Pancreas (tissue), 10 donors: ENCODE measurements at regions not wholly inside any gene's neighbourhood (a gene's known extent, or its start where the extent isn't known, plus 50 kb on each side); places are given as distances from the start of the nearest gene placed in this dataset.

Experiments used
- ATAC-seq, 4 donors: fragments of 200-7000 bp; cut with Tn5 transposase; one replicate each; pipeline versions ENCODE4 v1.8.0 to v1.9.1; 2020; ENCODE audit warnings: mild to moderate bottlenecking in 4 of 4, moderate library complexity in 4 of 4
- DNase-seq, 6 donors: peaks; one replicate each; pipeline ENCODE4 v3.0.0-alpha.2; 2020
- FAIRE-seq: peaks from 2 replicates; lab custom pipeline; 2012; peaks lifted over from hg19 to GRCh38; lab: Jason Lieb, UNC
- H3K27ac ChIP-seq, 4 donors: fragments of 200-600 bp; sonication (generic); 1 replicate in 3 of 4; 2 replicates in 1 of 4; pipeline versions ENCODE4 v1.5.0 to v1.8.0; 2020
- H3K27me3 ChIP-seq, 4 donors: fragments of 200-600 bp; one replicate each; pipeline ENCODE4 v1.8.0; 2021
- H3K36me3 ChIP-seq, 3 donors: fragments of 200-600 bp; sonication (generic) in 1 of 3; one replicate each; pipeline versions ENCODE4 v1.5.0 to v1.8.0; 2020 to 2021
- H3K4me1 ChIP-seq, 3 donors: fragments of 200-600 bp; one replicate each; pipeline ENCODE4 v1.8.0; 2021
- H3K4me3 ChIP-seq, 4 donors: fragments of 200-600 bp; sonication (generic) in 2 of 4; one replicate each; pipeline versions ENCODE4 v1.5.0 to v1.8.0; 2020 to 2021
- H3K9me3 ChIP-seq, 4 donors: fragments of 200-600 bp; one replicate each; pipeline ENCODE4 v1.8.0; 2021
- CTCF ChIP-seq, 4 donors: fragments of 200-600 bp; sonication (generic) in 3 of 4; IDR thresholded peaks; one replicate each; pipeline versions ENCODE4 v1.5.0 to v1.8.0; 2021; ENCODE audit warnings: antibody characterized with exemption in 4 of 4
- WGBS, 2 donors: extraction: QIAGEN DNeasy Blood & Tissue Kit; methylation state at CpG; one replicate each; pipeline ENCODE4 v1.1.7; 2013; 5-methylcytosine and 5-hydroxymethylcytosine counted together
- intact Hi-C, 3 donors: fragments of 100-400 bp; cut with DNase I; formaldehyde crosslinking; loops; one replicate each; pipeline versions ENCODE4 v1.11.1 to v1.14.2; 2022
- donor health status: healthy with polysubstance abuse.
- donor health status: DM: no; HTN: no; CAD: no; lungs with moderate emphysema.
- donor health status: DM: no; HTN: no; CAD: no.
- donor health status: control.
- donor health status: control.
- donor health status: Bipolar disorder and iron deficiency.
- donor health status: DM: yes; HTN: yes; CAD: no.
- donor health status: DM: no; HTN: no; CAD: no.
- donor health status: DM: no; HTN: no; CAD: no.
- donor health status: DM: yes; HTN: yes; CAD: no.

GRCh38 chr4:155610143-155610542 is 56.5 kb upstream of the GUCY1A1 start:
- H3K4me1 ChIP-seq, result no peaks in the 10 kb centered on the region
- H3K9me3 ChIP-seq, result no peaks in the 10 kb centered on the region
- no peak for TF ChIP-seq CTCF (IDR thresholded peaks at IDR 0.05)
- FAIRE-seq (no peak), DNase-seq (no peak), ATAC-seq (no peak)
- no peaks in the 10 kb centered on the region for H3K27me3 ChIP-seq
- no peaks in the 10 kb centered on the region for H3K36me3 ChIP-seq
- intact Hi-C loops, result no loop called here
- WGBS, 2 donors, result 84 to 93% methylated on average over 5 of the region's 5 CpGs
- H3K4me3 ChIP-seq, result no peak overlapping the region
- no peak overlapping the region for H3K27ac ChIP-seq

GRCh38 chr4:155609455-155610059 is 57.1 kb upstream of the GUCY1A1 start:
- DNase-seq, result no peak
- Histone ChIP-seq H3K36me3 (no peaks in the 10 kb centered on the region), H3K27me3 (no peaks in the 10 kb centered on the region), H3K9me3 (no peaks in the 10 kb centered on the region), H3K4me3 (no peak overlapping the region), H3K27ac (no peak overlapping the region), H3K4me1 (no peaks in the 10 kb centered on the region)
- no peak for TF ChIP-seq CTCF (IDR thresholded peaks at IDR 0.05)
- 67 to 84% methylated on average over 1 of the region's 1 CpG for WGBS, 2 donors
- no peak for FAIRE-seq
- intact Hi-C loops, result no loop called here
- no peak for ATAC-seq

- FAIRE-seq (no peak), DNase-seq (no peak), ATAC-seq (peak in 1 of 4 donors; percentile 30)
- no peaks in the 10 kb centered on the region for H3K36me3 ChIP-seq
- H3K27ac ChIP-seq, result no peak overlapping the region
- intact Hi-C loops, result no loop called here
- no peaks in the 10 kb centered on the region for H3K4me1 ChIP-seq
- no peaks in the 10 kb centered on the region for H3K27me3 ChIP-seq
- H3K9me3 ChIP-seq, result no peaks in the 10 kb centered on the region
- no peak for TF ChIP-seq CTCF (IDR thresholded peaks at IDR 0.05)
- H3K4me3 ChIP-seq, result no peak overlapping the region
- WGBS, 2 donors, result 72 to 81% methylated on average over 3 of the region's 3 CpGs
Observed at GRCh38 chr4:155608225-155608885, 58.3 kb upstream of the GUCY1A1 start.

- peak in 1 of 4 donors; percentile 13 for ATAC-seq
- intact Hi-C loops, result no loop called here
Observed at GRCh38 chr4:155607481-155607880, 59.2 kb upstream of the GUCY1A1 start.

More at GRCh38 chr4:155607481-155607880, 59.2 kb upstream of the GUCY1A1 start:
- H3K4me1 ChIP-seq, result no peaks in the 10 kb centered on the region
- no peaks in the 10 kb centered on the region for H3K27me3 ChIP-seq
- 94 to 96% methylated on average over 1 of the region's 1 CpG for WGBS, 2 donors
- no peaks in the 10 kb centered on the region for H3K36me3 ChIP-seq
- H3K9me3 ChIP-seq, result no peaks in the 10 kb centered on the region
- H3K4me3 ChIP-seq, result no peak overlapping the region
- no peak for TF ChIP-seq CTCF (IDR thresholded peaks at IDR 0.05)
- FAIRE-seq (no peak), DNase-seq (no peak)
- no peak overlapping the region for H3K27ac ChIP-seq
